EL (cell line): ENCODE measurements at regions not wholly inside any gene's neighbourhood (a gene's known extent, or its start where the extent isn't known, plus 50 kb on each side); places are given as distances from the start of the nearest gene placed in this dataset.

Experiments used
- DNase-seq: peaks from one replicate; pipeline ENCODE4 v3.0.0-alpha.2; 2016

- no peak for DNase-seq
These were observed 68.6 kb upstream of the ITGA11 start for GRCh38 chr15:68500363-68501258.

GRCh38 chr15:68501259-68501591 is 69.3 kb upstream of the ITGA11 start:
- DNase-seq = no peak

GRCh38 chr15:68501616-68502015 is 69.7 kb upstream of the ITGA11 start:
- no peak for DNase-seq

GRCh38 chr15:68502398-68502901 is 70.5 kb upstream of the ITGA11 start:
- no peak for DNase-seq

GRCh38 chr15:68503213-68503612 is 71.2 kb upstream of the ITGA11 start:
- no peak for DNase-seq

- peak; percentile 34 for DNase-seq
These were observed 72.1 kb upstream of the ITGA11 start for GRCh38 chr15:68503791-68504680.

- DNase-seq = no peak
These were observed 72.8 kb upstream of the ITGA11 start for GRCh38 chr15:68504681-68505170.

GRCh38 chr15:68506071-68506470 is 72.7 kb upstream of the CORO2B start:
- DNase-seq = no peak

- no peak for DNase-seq
These were observed 71.3 kb upstream of the CORO2B start for GRCh38 chr15:68507447-68507846.

- no peak for DNase-seq
These were observed 70.2 kb upstream of the CORO2B start for GRCh38 chr15:68508485-68509189.

- DNase-seq = no peak
These were observed 68.2 kb upstream of the CORO2B start for GRCh38 chr15:68510558-68510957.

- DNase-seq = peak; percentile 89
These were observed 67.5 kb upstream of the CORO2B start for GRCh38 chr15:68511073-68511991.

- DNase-seq = no peak
These were observed 66.7 kb upstream of the CORO2B start for GRCh38 chr15:68512052-68512451.

GRCh38 chr15:68512598-68512997 is 66.2 kb upstream of the CORO2B start:
- DNase-seq = no peak

- no peak for DNase-seq
These were observed 63.3 kb upstream of the CORO2B start for GRCh38 chr15:68515371-68516095.

- no peak for DNase-seq
These were observed 61.5 kb upstream of the CORO2B start for GRCh38 chr15:68517285-68517761.

GRCh38 chr15:68518046-68518445 is 60.7 kb upstream of the CORO2B start:
- no peak for DNase-seq

- DNase-seq = no peak
These were observed 59.9 kb upstream of the CORO2B start for GRCh38 chr15:68518785-68519430.

- peak; percentile 77 for DNase-seq
These were observed 53.8 kb upstream of the CORO2B start for GRCh38 chr15:68524753-68525584.
